Right atrium auricular region (tissue), 2 donors: ENCODE measurements at regions not wholly inside any gene's neighbourhood (a gene's known extent, or its start where the extent isn't known, plus 50 kb on each side); places are given as distances from the start of the nearest gene placed in this dataset.

Experiments used
- DNase-seq: peaks from one replicate; pipeline ENCODE4 v3.0.0-alpha.2; 2019; ENCODE audit warnings: low spot score
- H3K27ac ChIP-seq, 2 donors: fragments of 200-600 bp; sonication (generic); 1 replicate in 1 of 2; 2 replicates in 1 of 2; pipeline ENCODE4 v1.5.1; 2016 to 2019
- H3K27me3 ChIP-seq, 2 donors: fragments of 200-600 bp; sonication (generic); one replicate each; pipeline versions ENCODE4 v1.5.1 to v1.6.0; 2017 to 2019
- H3K36me3 ChIP-seq: fragments of 200-600 bp; sonication (generic); one replicate; pipeline ENCODE4 v1.5.1; 2016
- H3K4me1 ChIP-seq, 2 donors: fragments of 200-600 bp; sonication (generic); one replicate each; pipeline versions ENCODE4 v1.5.1 to v1.6.0; 2017 to 2019
- H3K4me3 ChIP-seq, 2 donors: fragments of 200-600 bp; sonication (generic); 1 replicate in 1 of 2; 2 replicates in 1 of 2; pipeline ENCODE4 v1.5.1; 2017 to 2019; ENCODE audit warnings: mild to moderate bottlenecking in 1 of 2, moderate library complexity in 1 of 2
- H3K9me3 ChIP-seq, 2 donors: fragments of 200-600 bp; sonication (generic); one replicate each; pipeline ENCODE4 v1.5.1; 2019
- CTCF ChIP-seq, 2 donors: fragments of 200-600 bp; sonication (generic); IDR thresholded peaks; one replicate each; pipeline ENCODE4 v1.5.1; 2019; ENCODE audit warnings: antibody characterized with exemption in 2 of 2

GRCh38 chrX:40360557-40360956 is 220.2 kb upstream of the ATP6AP2 start:
- no peak overlapping the region for H3K4me3 ChIP-seq
- TF ChIP-seq CTCF (IDR thresholded peaks at IDR 0.05) = no peak
- DNase-seq = no peak
- peaks cover 0 to 7% of the 10 kb centered on the region in 2 donors for H3K9me3 ChIP-seq
- H3K36me3 ChIP-seq = no peaks in the 10 kb centered on the region
- H3K27me3 ChIP-seq = no peaks in the 10 kb centered on the region
- H3K4me1 ChIP-seq = no peaks in the 10 kb centered on the region
- no peak overlapping the region for H3K27ac ChIP-seq

- Histone ChIP-seq H3K4me1 (no peaks in the 10 kb centered on the region), H3K4me3 (no peak overlapping the region), H3K9me3 (no peaks in the 10 kb centered on the region), H3K27ac (no peak overlapping the region), H3K27me3 (no peaks in the 10 kb centered on the region), H3K36me3 (no peaks in the 10 kb centered on the region)
- no peak for DNase-seq
- no peak for TF ChIP-seq CTCF (IDR thresholded peaks at IDR 0.05)
These were observed 221.2 kb upstream of the ATP6AP2 start for GRCh38 chrX:40359593-40359992.

GRCh38 chrX:40358994-40359393 is 221.8 kb upstream of the ATP6AP2 start:
- TF ChIP-seq CTCF (IDR thresholded peaks at IDR 0.05) = no peak
- Histone ChIP-seq H3K27ac (no peak overlapping the region), H3K4me3 (no peak overlapping the region), H3K4me1 (no peaks in the 10 kb centered on the region), H3K27me3 (no peaks in the 10 kb centered on the region), H3K9me3 (no peaks in the 10 kb centered on the region), H3K36me3 (no peaks in the 10 kb centered on the region)
- DNase-seq = no peak

GRCh38 chrX:40349251-40349650 is 231.5 kb upstream of the ATP6AP2 start:
- no peaks in the 10 kb centered on the region for H3K4me1 ChIP-seq
- peaks cover 0 to 21% of the 10 kb centered on the region in 2 donors for H3K9me3 ChIP-seq
- no peak for DNase-seq
- no peak overlapping the region for H3K4me3 ChIP-seq
- no peak overlapping the region for H3K27ac ChIP-seq
- TF ChIP-seq CTCF (IDR thresholded peaks at IDR 0.05) = no peak
- H3K27me3 ChIP-seq = no peaks in the 10 kb centered on the region
- H3K36me3 ChIP-seq = no peaks in the 10 kb centered on the region

GRCh38 chrX:40346379-40346778 is 234.4 kb upstream of the ATP6AP2 start:
- Histone ChIP-seq H3K36me3 (no peaks in the 10 kb centered on the region), H3K4me1 (no peaks in the 10 kb centered on the region), H3K9me3 (peaks cover 0 to 18% of the 10 kb centered on the region in 2 donors), H3K4me3 (no peak overlapping the region), H3K27me3 (no peaks in the 10 kb centered on the region), H3K27ac (no peak overlapping the region)
- TF ChIP-seq CTCF (IDR thresholded peaks at IDR 0.05) = no peak
- DNase-seq = no peak

GRCh38 chrX:40343319-40343718 is 237.5 kb upstream of the ATP6AP2 start:
- Histone ChIP-seq H3K4me1 (no peaks in the 10 kb centered on the region), H3K27me3 (no peaks in the 10 kb centered on the region), H3K36me3 (no peaks in the 10 kb centered on the region), H3K4me3 (no peak overlapping the region), H3K9me3 (peaks cover 0 to 14% of the 10 kb centered on the region in 2 donors), H3K27ac (no peak overlapping the region)
- no peak for DNase-seq
- TF ChIP-seq CTCF (IDR thresholded peaks at IDR 0.05) = no peak
